Ishikawa (cell line): ENCODE measurements at regions not wholly inside any gene's neighbourhood (a gene's known extent, or its start where the extent isn't known, plus 50 kb on each side); places are given as distances from the start of the nearest gene placed in this dataset.

ENCODE experiments used
- NFIC ChIP-seq: IDR thresholded peaks from 2 replicates; pipeline ENCODE4 v1.6.1; 2012
- REST ChIP-seq: IDR thresholded peaks from 2 replicates; pipeline ENCODE4 v1.6.1; 2012; ENCODE audit warnings: low read depth, mild to moderate bottlenecking

GRCh38 chr21:15277466-15277865, 212.7 kb upstream of the NRIP1 start:
- TF ChIP-seq REST (no peak), NFIC (no peak)
